Fibroblast of skin of back (primary cell): ENCODE measurements at regions not wholly inside any gene's neighbourhood (a gene's known extent, or its start where the extent isn't known, plus 50 kb on each side); places are given as distances from the start of the nearest gene placed in this dataset.

Experiments used
- DNase-seq: peaks from one replicate; pipeline ENCODE4 v3.0.0-alpha.2; 2013

DNA sequence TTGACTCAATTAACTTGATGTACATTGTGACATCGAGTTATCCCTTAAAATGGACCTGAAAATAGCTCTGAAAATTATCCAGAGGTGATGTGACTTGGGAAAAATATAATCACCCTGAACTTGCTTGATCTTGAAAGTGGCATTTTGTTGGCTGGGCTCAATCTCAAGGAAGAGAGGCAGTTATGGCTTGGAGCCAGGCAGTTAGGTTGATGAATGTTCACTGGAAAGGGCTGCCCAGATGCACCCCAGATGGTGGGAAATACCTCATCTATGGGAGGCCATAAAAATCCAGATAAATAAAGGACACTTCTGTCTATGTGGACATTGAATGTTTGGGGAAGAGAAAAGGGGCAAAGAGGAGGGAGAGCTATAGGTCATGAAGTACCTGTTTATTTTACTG lies 55.7 kb upstream of the OR5AN1 start:
- DNase-seq = no peak

DNA sequence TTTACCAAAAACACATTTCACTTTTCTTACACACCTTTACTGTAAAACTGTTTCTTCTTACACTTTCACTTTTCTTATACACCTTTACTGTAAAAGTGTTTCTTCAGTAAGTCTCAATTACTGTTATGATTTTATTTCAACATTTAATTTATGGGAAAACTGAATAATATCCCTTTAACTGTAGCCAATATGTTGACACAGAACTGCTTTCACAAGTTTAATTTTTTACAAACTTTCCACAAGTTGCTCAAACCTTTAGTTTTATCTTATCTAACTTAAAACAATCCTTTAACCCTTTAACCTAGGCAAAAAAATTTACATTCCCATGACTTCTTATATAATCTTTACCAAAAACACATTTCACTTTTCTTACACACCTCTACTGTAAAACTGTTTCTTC lies 63.3 kb upstream of the OR5AN1 start:
- DNase-seq = no peak

DNA sequence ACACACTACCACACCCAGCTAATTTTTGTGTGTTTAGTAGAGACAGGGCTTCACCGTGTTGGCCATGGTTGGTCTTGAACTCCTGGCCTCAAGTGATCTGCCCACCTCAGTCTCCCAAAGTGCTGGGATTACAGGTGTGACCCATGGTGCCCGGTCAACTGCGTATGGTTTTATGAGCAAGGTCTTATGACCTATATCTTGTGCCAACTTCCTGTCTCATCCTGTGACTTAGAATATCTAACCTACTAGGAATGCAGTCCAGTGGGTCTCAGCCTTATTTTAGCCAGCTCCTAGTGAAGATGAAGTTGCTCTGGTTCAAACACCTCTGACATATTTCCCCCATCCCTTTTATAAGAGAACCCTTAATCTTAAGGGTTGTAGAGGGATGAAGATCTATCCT lies 66.1 kb upstream of the OR5AN1 start:
- no peak for DNase-seq

DNA sequence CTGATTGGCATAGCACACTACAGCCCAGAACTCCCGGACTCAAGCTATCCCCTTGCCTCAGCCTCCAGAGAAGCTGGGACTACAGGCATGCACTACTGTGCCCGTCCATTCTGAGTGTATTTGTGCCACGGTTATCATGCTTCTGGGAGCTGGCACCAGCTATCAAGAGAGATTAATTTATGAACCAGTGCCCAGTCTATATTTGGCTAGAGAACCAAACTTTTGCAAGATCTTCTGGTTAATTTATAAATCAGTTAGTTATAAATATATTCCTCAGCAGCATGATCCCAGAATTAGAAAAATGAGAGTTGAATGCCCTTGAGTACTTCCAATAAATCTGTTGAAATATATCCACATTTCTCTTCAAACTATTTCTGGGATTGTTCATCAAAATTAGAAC lies 67.5 kb upstream of the OR5AN1 start:
- no peak for DNase-seq

DNA sequence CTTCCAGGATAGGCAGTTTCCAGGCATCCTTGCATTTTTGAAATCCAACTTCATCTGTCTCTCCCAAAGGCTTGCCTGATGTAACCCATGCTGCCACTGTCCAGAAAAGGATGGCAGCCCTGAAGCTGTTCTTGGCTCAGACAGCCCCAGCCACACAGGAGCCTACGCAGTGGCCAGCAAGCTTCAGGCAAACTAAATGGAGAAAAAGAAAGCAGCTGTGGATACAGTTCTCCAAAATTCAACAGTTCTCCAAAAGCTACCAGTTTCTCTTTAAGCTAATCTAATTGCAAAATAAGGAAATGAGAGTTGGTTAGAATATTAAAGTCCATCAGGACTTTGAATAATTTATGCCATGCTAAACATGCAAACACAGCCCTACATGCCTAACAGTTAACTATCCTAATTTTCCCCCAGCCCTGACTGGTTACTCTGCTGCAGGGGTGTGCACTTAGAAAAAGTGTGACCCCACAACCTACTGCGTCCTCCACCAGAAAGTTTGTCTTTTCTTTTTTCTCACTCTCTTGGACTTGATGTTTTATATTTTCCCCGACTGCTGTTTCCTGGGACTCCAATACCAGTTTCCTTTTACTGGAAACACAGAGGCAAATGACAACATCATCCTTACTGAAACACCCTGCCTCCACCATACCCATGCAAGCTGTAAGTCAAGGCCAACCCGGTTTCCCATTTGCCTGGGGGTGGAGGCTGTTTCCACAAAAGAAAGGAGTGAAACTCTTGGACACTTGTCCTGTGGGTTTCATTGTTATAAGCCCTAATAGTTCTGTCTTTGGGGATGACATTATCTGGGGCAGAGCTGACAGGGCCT lies 69.1 kb upstream of the OR5AN1 start:
- DNase-seq = no peak

DNA sequence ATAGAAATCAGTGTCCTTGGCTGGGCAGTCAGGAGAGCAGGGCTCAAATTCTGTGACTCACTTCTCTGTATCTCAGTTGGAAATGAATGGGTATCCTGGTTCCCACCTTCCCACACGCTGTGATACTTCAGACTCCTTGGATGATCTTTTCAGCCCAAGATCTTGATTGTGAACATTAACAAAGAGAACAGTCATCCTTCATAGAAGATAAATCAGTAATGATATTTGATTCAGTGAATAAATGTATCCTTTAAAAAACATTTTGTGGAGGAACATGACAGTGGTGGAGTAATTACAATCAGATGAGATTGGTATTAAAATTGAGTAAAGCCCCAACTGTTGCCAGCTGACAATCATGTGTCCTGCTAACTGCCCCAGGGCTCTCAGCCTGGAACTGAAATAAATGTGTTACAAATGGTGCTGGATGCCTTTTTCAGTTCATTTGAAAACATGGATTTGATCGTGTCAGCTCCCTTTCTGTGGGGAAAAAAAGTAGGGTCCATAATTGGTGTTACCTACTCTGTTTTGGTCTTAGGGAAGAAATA lies 72.9 kb upstream of the OR5AN1 start:
- DNase-seq = no peak

DNA sequence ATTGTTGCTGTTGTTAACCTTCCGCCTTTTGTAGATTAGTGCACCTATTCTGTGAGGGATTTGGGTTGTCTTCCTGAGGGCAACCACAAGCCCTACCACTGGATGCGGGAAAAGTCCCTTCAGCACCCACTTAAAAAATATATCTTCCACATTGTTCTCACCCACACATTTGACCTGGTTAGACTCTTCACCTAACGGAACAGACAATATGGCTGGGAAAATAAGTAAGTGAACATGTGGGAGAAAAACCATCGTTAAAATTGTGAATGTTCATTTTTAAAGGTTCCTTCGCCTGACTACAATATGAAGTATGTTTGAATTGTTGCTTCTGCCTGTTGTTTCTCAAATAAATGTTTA lies 72.0 kb upstream of the MPEG1 start:
- no peak for DNase-seq

DNA sequence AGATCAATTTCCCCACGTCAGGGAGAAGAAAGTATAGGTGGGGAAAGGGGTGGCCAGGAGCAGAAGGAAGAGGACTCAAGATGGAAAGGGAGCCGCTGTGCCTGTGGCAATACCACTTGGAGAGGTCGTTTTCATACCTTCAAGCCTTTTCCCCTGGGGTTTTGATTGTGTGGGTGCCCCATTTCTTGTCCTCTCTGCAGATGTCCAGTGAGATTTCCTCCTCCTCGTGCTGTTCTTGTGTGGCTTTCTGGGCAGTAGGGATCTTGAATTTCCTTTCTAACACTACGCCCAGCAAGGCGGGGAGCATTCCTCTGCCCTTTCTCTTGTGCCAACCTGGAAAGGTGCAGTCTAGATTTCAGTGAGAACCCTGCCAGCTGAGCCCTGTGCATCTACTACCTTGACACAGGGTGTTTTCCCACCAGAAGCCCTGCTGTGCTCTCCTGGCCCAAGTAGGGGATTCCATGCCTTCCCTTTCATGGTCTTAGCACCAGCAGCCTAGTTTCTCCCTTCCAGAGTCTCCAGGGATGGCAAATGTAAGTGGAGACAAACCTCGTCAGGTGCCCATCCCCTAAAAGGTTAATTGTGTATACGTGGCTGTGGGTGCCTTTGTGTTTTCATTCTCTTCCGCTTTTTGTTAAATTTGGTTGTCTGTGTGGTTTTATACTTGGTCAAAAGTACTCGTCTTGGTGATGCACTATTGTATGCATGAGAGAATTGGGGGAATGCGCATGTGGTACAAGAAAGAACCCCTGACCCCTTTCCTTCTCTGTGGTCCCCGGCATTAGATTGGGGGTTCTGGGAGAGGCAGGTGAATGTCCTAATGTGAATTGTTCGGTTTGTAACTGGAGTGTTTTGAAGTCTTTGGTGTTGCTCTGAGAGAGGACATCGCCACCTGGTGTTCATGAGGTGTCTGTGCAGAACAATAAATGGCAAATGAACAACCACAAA lies 71.4 kb upstream of the MPEG1 start:
- peak; percentile 43 for DNase-seq

DNA sequence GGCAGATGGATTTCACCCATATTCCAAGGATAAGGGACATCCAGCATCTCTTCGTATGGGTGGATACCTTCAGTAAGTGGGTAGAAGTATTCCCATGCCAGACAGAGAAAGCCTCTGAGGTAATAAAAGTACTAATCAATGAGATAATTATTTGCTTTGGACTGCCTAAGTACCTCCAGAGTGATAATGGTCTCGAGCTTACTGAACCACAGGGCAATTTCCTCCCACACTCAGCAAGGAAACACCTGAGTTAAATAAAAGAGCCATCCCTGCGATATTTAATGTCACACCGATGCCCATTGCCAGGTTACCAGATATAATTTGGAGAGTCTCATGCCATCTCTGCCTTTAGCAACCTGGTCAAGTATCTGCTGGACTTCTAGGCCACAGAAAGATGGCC lies 70.6 kb upstream of the MPEG1 start:
- DNase-seq = no peak

DNA sequence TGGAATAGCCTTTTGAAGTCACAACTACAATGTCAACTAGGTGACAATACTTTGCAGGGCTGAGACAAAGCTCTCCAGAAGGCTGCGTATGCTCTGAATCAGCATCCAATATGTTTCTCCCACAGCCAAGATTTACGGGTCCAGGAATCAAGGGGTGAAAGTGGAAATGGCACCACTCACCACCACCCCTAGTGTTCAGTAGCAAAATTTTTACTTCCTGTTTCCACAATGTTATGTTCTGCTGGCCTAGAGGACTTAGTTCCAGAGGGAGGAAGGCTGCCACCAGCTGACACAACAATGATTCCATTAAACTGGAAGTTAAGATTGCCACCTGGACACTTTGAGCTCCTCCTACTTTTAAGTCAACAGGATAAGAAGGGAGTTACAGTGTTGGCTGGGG lies 68.5 kb upstream of the MPEG1 start:
- DNase-seq = no peak

DNA sequence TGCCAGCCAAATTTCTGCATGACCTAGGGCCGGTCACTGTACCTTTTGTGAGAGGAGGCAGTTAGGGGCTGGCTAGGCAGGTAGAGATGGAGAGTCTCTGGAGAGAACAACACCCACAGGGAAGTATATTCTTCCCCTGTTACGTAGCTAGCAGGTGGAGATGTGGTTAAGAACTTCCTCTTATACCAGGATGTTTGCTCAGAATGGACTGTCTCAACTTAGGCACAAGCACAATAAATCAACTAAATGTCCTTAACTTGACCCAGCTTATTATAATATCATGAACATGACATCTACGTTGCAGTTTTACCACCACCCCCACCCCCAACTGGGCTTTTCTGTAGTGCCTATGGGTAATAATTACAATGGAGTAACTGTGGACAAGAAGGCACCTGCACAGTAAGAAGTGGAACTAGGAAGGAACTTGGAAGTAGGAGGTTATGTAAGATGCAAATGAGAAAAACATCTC lies 60.7 kb upstream of the MPEG1 start:
- no peak for DNase-seq

DNA sequence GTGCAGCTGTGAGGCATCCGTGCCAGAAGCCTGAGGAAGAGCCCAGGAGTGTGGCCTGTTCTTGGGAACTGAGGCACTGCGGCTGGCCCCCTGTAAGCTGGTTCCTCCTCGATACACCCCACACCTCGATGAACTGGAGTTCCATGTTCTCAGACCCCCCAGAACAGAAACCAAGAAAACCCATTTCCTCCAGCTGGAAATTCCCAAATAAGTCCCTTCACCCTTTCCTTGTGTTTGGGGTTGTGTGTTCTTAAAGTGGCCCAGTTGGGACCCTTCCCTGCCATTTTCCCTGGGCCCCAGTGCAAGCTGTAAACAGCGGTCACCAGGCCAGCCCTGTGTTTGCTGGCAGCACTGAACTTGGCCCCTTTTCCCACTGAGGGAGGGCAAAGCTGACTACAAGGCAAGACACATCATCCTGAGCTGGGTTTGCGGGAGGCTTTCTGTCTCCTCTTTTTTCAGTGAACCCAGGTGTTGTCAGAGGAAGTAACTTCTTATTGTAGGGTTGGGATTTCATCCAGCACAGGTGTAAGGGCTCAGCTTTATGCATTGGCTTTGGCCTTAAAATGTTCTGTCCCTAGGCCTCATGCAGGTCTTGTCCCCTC lies 60.1 kb upstream of the MPEG1 start:
- no peak for DNase-seq

DNA sequence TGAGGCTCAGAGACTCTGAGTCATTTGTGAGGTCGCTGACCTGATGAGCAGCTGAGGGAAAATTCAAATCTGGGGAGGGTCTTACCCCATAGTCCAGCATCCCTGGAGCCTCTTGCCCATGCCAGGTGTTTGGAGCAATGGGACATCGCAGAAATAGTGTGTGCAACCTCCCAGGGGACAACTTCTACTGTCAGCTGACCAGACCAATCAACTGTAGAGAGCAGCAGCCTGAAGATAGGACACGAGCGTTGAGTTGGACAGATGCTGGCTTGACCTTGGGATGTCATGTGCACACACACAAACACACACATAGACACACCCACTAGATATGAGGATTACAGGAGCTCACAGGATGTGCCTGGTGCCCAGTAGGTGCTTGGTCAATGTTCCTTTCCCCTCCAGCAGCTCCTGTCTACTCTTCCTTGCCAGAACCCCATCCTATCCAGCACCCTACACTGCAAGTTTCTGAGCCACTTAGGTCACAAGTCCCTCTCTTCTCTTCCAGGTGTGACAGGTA lies 59.1 kb upstream of the MPEG1 start:
- no peak for DNase-seq

DNA sequence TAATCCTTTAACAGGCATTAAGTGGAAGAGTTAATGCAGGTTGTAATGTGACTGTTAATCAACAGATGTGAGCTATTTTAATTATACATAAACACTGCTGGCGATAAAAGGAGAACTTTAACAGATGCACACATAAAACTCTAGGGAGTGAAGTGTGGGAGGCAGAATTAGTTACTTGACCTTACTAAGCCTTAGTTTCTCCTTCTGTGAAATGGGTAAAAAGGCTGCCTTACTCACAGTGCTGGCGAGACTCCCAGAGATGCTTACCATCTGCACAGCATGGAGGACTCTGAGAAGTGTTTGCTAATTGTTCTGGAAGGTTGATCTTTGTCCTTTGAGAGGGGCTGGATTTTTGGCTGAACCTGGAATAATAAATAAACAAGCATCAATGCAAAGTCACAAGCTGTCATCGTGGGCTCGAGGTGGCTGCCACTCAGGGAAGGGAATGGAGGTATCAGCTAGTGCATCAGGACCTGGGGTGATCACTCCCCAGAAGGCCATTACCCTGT lies 58.6 kb upstream of the MPEG1 start:
- no peak for DNase-seq

DNA sequence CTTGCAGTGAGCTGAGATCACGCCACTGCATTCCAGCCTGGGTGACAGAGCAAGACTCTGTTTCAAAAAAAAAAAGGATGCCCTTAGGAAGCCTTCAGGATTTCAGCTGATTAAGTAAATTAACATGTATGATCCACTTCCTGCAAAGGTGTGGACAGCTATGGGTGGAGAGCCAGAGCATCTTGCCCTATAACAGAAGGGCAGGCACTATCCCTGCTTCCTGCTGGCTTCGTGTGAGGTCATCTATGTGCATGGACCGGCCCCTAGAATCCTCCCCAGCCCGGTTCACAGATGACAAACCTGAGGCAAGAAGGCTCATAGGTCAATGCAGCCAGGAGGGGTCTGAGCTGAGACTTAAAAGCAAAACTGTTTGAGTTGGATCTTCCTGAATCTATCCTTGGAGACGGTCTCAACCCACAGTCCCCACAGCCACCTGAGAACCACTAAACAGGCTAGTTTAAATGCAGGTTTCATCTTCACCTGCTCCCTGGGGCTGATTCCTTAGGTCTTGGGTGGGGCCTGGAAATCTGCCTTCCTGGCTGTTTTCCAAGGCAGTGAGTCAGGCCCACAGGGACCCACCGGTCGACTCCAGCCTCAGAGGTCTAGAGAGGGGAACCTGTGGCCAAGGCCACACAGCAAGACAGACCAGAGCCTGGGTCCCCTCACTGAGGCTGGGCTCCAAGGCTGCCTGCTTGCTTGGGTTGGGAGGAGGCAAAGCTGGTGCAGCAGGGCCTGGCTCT lies 55.2 kb upstream of the MPEG1 start:
- no peak for DNase-seq

DNA sequence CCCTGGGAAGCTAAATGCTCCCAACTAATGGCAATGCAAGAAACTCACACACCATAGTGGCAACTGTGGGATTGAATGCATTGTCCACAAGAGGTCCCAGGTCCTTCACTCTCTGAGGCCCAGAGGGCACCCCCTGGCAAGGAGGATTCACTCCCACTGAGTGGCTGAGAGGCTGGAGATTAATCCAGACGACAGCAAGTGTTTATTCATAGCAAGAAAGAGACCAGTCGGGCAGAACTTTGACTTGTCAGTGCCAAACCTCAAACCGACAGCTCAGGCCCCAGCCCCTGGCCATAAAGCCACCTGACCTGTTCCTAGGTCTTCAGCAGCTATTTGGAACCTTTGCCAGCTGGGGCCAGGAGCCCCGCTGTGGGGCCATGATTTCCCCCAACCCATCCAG lies 54.5 kb upstream of the MPEG1 start:
- DNase-seq = no peak

DNA sequence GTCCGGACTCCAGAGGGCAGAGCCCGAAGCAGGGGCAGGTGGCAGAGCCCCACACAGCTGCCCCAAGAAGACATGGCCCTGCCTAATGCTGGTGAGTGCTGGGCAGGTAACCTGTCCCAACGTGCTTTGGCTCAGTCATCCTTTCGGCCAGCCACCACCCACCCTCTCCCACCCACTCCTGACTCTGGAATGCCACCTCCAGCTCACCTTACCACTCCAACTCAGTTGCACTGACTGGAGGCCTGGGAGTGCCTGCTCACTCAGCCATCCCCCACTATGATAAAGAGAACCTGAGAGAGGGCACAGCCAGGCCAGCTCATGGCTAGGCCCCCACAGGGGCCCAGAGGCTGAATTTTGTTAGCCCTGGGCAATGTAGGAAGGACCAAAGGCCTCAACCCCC lies 53.8 kb upstream of the MPEG1 start:
- no peak for DNase-seq

DNA sequence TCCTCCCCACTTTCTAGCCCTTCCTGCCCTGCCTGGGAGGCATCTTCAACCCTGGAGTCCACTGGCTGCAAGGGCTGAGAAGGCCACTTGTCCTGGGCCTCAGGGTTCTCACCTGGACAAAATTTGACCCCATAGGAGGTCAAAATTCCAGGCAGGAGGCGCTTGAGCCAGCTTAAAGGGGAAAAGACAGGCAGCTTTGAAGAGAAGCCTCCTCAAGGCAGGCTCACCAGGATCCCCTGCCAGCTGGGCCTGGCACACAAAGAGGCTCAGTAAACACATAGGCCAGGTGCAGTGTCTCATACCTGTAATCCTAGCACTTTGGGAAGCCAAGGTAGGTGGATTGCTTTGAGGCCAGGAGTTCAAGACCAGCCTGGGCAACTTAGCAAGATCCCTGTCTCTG lies 53.0 kb upstream of the MPEG1 start:
- no peak for DNase-seq

DNA sequence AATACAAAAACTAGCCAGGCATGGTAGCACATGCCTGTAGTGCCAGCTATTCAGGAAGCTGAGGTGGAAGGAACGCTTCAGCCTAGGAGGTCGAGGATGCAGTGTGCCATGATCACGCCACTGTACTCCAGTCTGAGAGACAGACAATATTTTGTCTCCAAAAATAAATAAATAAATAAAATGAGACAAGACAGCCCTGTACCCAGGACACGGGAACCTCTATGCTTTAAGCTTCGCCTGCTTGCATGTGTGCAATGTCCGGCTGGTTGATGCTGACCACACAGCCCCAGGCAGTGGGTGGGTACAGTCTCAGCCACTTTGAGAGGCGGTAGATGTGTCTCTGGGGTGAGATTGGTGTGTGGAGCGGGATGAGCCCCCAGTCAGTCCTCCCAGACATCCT lies 52.0 kb upstream of the MPEG1 start:
- DNase-seq = no peak

DNA sequence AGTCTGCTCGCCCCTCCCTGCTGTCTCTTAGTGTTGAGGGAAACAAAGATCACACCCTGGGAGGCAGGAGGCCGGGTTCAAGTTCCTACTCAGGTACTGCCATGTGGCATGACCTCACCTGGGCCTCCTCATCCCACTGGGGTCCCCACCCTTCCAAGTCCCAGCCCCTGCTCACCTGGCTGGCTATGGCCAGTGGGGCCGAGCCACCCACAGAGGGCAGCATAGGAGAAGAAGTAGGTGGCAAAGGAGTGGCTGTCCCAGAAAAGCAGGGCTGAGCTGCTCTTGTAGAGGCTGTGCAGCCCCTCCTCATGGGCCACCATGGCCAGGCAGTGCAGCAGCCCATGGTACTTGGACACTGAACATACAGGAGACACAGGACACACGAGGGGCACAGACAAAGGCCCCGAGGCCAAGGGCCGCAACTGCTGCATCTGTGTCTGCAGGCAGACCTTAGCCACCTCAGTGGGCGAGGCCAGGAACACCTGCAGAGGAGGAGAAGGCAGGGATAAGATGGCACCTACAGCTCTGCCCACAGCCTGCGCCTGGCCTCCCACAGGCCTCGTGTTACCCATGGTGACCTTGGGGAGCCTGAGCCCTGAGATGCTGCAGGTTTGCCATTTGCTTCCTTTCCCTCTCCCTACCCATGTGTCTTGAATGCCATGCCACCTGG lies 50.6 kb upstream of the MPEG1 start:
- no peak for DNase-seq
